Liver (tissue), 3 donors: ENCODE measurements at regions not wholly inside any gene's neighbourhood (a gene's known extent, or its start where the extent isn't known, plus 50 kb on each side); places are given as distances from the start of the nearest gene placed in this dataset.

Experiments
- HNF4G ChIP-seq: IDR thresholded peaks from 2 replicates; pipeline ENCODE4 v1.6.1; 2016; ENCODE audit warnings: antibody characterized with exemption
- TAF1 ChIP-seq: conservative IDR thresholded peaks from 2 replicates; pipeline ENCODE4 v1.6.1; 2016; ENCODE audit warnings: antibody characterized with exemption, mild to moderate bottlenecking
- YY1 ChIP-seq: IDR thresholded peaks from 2 replicates; pipeline ENCODE4 v1.6.1; 2016; ENCODE audit warnings: antibody characterized with exemption, mild to moderate bottlenecking
- TF ChIP-seq, protein P1 (sequence below): fragments of 150-350 bp; IDR thresholded peaks from 2 replicates; pipeline ENCODE4 v1.5.1; 2017; ENCODE audit warnings: improper control_type of control experiment, low read depth, low read length; ENCODE audit not compliant: missing input control
- TF ChIP-seq, protein P2 (sequence below): IDR thresholded peaks from 2 replicates; pipeline ENCODE4 v1.6.1; 2016; ENCODE audit warnings: antibody characterized with exemption, mild to moderate bottlenecking
- TF ChIP-seq, protein P3 (sequence below): IDR thresholded peaks from 2 replicates; pipeline ENCODE4 v1.6.1; 2016; ENCODE audit warnings: antibody characterized with exemption
- donor health status: healthy.
- donor health status: healthy.

DNA sequence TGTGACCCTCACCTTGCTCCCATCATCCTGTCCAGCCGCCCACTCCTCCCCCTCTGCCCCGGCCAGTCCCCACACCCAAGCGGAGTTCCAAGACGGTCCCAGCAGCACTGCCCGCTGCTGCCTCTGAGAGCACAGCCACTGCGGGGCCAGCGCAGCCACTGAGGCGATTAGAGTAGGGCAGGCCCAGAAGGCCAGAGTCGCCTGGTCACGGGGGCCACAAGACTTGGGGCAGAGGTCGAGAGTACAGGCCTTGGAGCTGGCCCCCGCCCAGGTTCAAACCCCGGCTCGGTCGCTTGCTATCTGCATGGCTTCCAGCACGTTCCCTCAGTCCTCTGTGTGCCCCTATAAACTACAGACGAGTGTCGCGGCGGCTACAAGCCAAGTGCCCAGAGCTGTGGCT lies 53.2 kb upstream of the ADRA2C start:
- TF ChIP-seq, protein P1, sequence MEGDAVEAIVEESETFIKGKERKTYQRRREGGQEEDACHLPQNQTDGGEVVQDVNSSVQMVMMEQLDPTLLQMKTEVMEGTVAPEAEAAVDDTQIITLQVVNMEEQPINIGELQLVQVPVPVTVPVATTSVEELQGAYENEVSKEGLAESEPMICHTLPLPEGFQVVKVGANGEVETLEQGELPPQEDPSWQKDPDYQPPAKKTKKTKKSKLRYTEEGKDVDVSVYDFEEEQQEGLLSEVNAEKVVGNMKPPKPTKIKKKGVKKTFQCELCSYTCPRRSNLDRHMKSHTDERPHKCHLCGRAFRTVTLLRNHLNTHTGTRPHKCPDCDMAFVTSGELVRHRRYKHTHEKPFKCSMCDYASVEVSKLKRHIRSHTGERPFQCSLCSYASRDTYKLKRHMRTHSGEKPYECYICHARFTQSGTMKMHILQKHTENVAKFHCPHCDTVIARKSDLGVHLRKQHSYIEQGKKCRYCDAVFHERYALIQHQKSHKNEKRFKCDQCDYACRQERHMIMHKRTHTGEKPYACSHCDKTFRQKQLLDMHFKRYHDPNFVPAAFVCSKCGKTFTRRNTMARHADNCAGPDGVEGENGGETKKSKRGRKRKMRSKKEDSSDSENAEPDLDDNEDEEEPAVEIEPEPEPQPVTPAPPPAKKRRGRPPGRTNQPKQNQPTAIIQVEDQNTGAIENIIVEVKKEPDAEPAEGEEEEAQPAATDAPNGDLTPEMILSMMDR: no peak
- TF ChIP-seq TAF1: no peak
- TF ChIP-seq, protein P2, sequence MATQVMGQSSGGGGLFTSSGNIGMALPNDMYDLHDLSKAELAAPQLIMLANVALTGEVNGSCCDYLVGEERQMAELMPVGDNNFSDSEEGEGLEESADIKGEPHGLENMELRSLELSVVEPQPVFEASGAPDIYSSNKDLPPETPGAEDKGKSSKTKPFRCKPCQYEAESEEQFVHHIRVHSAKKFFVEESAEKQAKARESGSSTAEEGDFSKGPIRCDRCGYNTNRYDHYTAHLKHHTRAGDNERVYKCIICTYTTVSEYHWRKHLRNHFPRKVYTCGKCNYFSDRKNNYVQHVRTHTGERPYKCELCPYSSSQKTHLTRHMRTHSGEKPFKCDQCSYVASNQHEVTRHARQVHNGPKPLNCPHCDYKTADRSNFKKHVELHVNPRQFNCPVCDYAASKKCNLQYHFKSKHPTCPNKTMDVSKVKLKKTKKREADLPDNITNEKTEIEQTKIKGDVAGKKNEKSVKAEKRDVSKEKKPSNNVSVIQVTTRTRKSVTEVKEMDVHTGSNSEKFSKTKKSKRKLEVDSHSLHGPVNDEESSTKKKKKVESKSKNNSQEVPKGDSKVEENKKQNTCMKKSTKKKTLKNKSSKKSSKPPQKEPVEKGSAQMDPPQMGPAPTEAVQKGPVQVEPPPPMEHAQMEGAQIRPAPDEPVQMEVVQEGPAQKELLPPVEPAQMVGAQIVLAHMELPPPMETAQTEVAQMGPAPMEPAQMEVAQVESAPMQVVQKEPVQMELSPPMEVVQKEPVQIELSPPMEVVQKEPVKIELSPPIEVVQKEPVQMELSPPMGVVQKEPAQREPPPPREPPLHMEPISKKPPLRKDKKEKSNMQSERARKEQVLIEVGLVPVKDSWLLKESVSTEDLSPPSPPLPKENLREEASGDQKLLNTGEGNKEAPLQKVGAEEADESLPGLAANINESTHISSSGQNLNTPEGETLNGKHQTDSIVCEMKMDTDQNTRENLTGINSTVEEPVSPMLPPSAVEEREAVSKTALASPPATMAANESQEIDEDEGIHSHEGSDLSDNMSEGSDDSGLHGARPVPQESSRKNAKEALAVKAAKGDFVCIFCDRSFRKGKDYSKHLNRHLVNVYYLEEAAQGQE: no peak
- TF ChIP-seq YY1: no peak
- no peak for TF ChIP-seq HNF4G
- TF ChIP-seq, protein P3, sequence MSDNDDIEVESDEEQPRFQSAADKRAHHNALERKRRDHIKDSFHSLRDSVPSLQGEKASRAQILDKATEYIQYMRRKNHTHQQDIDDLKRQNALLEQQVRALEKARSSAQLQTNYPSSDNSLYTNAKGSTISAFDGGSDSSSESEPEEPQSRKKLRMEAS: no peak
